ENCODE measurements at regions not wholly inside any gene's neighbourhood (a gene's known extent, or its start where the extent isn't known, plus 50 kb on each side); places are given as distances from the start of the nearest gene placed in this dataset.

- peak overlapping the region; percentile 44 for H3K27ac ChIP-seq (ENCODE audit: low read depth, low read length)
- H3K4me3 ChIP-seq (ENCODE audit: low read depth, low read length), result peak overlapping the region; percentile 74
- no peaks in the 10 kb centered on the region for H3K36me3 ChIP-seq (ENCODE audit: insufficient read depth, low read length)
- peak overlapping the region; percentile 92 for H2AFZ ChIP-seq (ENCODE audit: low read length, unreplicated experiment)
- H3K4me1 ChIP-seq (ENCODE audit: control insufficient read depth, insufficient read depth, low read length, unreplicated experiment), result peaks cover 8% of the 10 kb centered on the region
- H3K27me3 ChIP-seq (ENCODE audit: insufficient read depth, low read length), result no peaks in the 10 kb centered on the region
- no peaks in the 10 kb centered on the region for H3K79me2 ChIP-seq (ENCODE audit: control insufficient read depth, insufficient read depth, low read length, unreplicated experiment)
Observed at GRCh38 chr4:177229331-177229730, 80.3 kb upstream of the NEIL3 start.

GRCh38 chr4:177232473-177232872 lies 77.2 kb upstream of the NEIL3 start:
- peaks cover 14% of the 10 kb centered on the region for H3K4me1 ChIP-seq (ENCODE audit: control insufficient read depth, insufficient read depth, low read length, unreplicated experiment)
- H3K4me3 ChIP-seq (ENCODE audit: low read depth, low read length), result no peak overlapping the region
- H3K79me2 ChIP-seq (ENCODE audit: control insufficient read depth, insufficient read depth, low read length, unreplicated experiment), result no peaks in the 10 kb centered on the region
- no peak overlapping the region for H2AFZ ChIP-seq (ENCODE audit: low read length, unreplicated experiment)
- no peaks in the 10 kb centered on the region for H3K36me3 ChIP-seq (ENCODE audit: insufficient read depth, low read length)
- H3K27ac ChIP-seq (ENCODE audit: low read depth, low read length), result no peak overlapping the region
- no peaks in the 10 kb centered on the region for H3K27me3 ChIP-seq (ENCODE audit: insufficient read depth, low read length)

DNA sequence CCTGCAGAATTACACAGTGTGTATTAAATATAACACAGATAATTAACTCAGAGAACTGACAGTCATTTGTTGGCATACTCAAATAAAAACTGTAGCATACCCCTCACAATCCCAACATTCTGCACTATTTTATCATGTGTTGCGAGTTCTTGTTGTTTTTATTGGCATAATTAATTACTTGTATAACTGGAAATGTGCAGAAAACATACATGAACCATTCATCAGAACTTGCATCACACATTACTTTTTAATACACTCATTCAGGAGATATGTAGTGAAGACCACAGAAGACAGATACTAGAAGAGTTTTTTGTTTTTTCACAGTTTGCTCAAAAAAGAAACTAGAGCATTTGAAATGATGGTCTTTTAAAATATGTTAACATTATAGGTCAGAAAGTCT lies 74.6 kb upstream of the NEIL3 start:
- no peaks in the 10 kb centered on the region for H3K27me3 ChIP-seq (ENCODE audit: insufficient read depth, low read length)
- no peaks in the 10 kb centered on the region for H3K36me3 ChIP-seq (ENCODE audit: insufficient read depth, low read length)
- H3K27ac ChIP-seq (ENCODE audit: low read depth, low read length), result no peak overlapping the region
- H2AFZ ChIP-seq (ENCODE audit: low read length, unreplicated experiment), result no peak overlapping the region
- H3K79me2 ChIP-seq (ENCODE audit: control insufficient read depth, insufficient read depth, low read length, unreplicated experiment), result no peaks in the 10 kb centered on the region
- no peak overlapping the region for H3K4me3 ChIP-seq (ENCODE audit: low read depth, low read length)
- peaks cover 6% of the 10 kb centered on the region for H3K4me1 ChIP-seq (ENCODE audit: control insufficient read depth, insufficient read depth, low read length, unreplicated experiment)

DNA sequence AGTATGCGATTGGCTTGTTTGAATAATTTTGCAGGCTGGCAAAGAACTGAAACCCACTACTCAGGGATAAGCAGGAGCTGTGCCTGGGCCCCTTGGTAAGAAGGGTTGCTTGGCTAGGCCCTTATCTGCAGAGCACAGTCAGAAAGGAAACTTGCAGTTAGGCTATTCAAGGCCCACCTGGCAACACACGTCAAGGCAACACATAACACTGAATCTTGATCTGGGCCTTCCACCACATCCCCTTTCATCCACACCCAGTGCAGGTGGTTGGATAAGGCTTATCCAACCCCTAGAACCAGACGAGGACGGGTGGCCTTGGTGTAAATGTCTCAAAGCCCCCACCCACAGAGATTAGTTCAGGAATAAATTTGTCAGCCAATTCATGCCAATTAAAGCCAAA lies 72.8 kb upstream of the NEIL3 start:
- H3K4me1 ChIP-seq (ENCODE audit: control insufficient read depth, insufficient read depth, low read length, unreplicated experiment), result peaks cover 6% of the 10 kb centered on the region
- H3K79me2 ChIP-seq (ENCODE audit: control insufficient read depth, insufficient read depth, low read length, unreplicated experiment), result no peaks in the 10 kb centered on the region
- no peak overlapping the region for H3K27ac ChIP-seq (ENCODE audit: low read depth, low read length)
- H2AFZ ChIP-seq (ENCODE audit: low read length, unreplicated experiment), result no peak overlapping the region
- no peaks in the 10 kb centered on the region for H3K36me3 ChIP-seq (ENCODE audit: insufficient read depth, low read length)
- no peak overlapping the region for H3K4me3 ChIP-seq (ENCODE audit: low read depth, low read length)
- H3K27me3 ChIP-seq (ENCODE audit: insufficient read depth, low read length), result no peaks in the 10 kb centered on the region

- Histone ChIP-seq H3K4me3 (ENCODE audit: low read depth, low read length) (no peak overlapping the region), H2AFZ (ENCODE audit: low read length, unreplicated experiment) (no peak overlapping the region), H3K36me3 (ENCODE audit: insufficient read depth, low read length) (no peaks in the 10 kb centered on the region), H3K27ac (ENCODE audit: low read depth, low read length) (no peak overlapping the region), H3K4me1 (ENCODE audit: control insufficient read depth, insufficient read depth, low read length, unreplicated experiment) (peaks cover 6% of the 10 kb centered on the region), H3K27me3 (ENCODE audit: insufficient read depth, low read length) (no peaks in the 10 kb centered on the region), H3K79me2 (ENCODE audit: control insufficient read depth, insufficient read depth, low read length, unreplicated experiment) (no peaks in the 10 kb centered on the region)
Observed at GRCh38 chr4:177237291-177237690, 72.4 kb upstream of the NEIL3 start.

- Histone ChIP-seq H2AFZ (ENCODE audit: low read length, unreplicated experiment) (peak overlapping the region; percentile 15), H3K36me3 (ENCODE audit: insufficient read depth, low read length) (no peaks in the 10 kb centered on the region), H3K4me3 (ENCODE audit: low read depth, low read length) (no peak overlapping the region), H3K4me1 (ENCODE audit: control insufficient read depth, insufficient read depth, low read length, unreplicated experiment) (peaks cover 6% of the 10 kb centered on the region), H3K27ac (ENCODE audit: low read depth, low read length) (no peak overlapping the region), H3K27me3 (ENCODE audit: insufficient read depth, low read length) (no peaks in the 10 kb centered on the region), H3K79me2 (ENCODE audit: control insufficient read depth, insufficient read depth, low read length, unreplicated experiment) (no peaks in the 10 kb centered on the region)
Observed at GRCh38 chr4:177239477-177239876, 70.2 kb upstream of the NEIL3 start.

- Histone ChIP-seq H3K4me1 (ENCODE audit: control insufficient read depth, insufficient read depth, low read length, unreplicated experiment) (peaks cover 5% of the 10 kb centered on the region), H3K27me3 (ENCODE audit: insufficient read depth, low read length) (no peaks in the 10 kb centered on the region), H3K36me3 (ENCODE audit: insufficient read depth, low read length) (no peaks in the 10 kb centered on the region), H3K27ac (ENCODE audit: low read depth, low read length) (no peak overlapping the region), H2AFZ (ENCODE audit: low read length, unreplicated experiment) (peak overlapping the region; percentile 15), H3K4me3 (ENCODE audit: low read depth, low read length) (no peak overlapping the region), H3K79me2 (ENCODE audit: control insufficient read depth, insufficient read depth, low read length, unreplicated experiment) (no peaks in the 10 kb centered on the region)
Observed at GRCh38 chr4:177239878-177240277, 69.8 kb upstream of the NEIL3 start.

- H3K4me1 ChIP-seq (ENCODE audit: control insufficient read depth, insufficient read depth, low read length, unreplicated experiment), result peaks cover 15% of the 10 kb centered on the region
- no peaks in the 10 kb centered on the region for H3K27me3 ChIP-seq (ENCODE audit: insufficient read depth, low read length)
- no peak overlapping the region for H2AFZ ChIP-seq (ENCODE audit: low read length, unreplicated experiment)
Observed at GRCh38 chr4:177242651-177243286, 66.9 kb upstream of the NEIL3 start.

GRCh38 chr4:177246641-177247584 lies 62.8 kb upstream of the NEIL3 start:
- peak overlapping the region; percentile 16 for H2AFZ ChIP-seq (ENCODE audit: low read length, unreplicated experiment)
- H3K79me2 ChIP-seq (ENCODE audit: control insufficient read depth, insufficient read depth, low read length, unreplicated experiment), result no peaks in the 10 kb centered on the region
- no peak overlapping the region for H3K4me3 ChIP-seq (ENCODE audit: low read depth, low read length)
- no peaks in the 10 kb centered on the region for H3K36me3 ChIP-seq (ENCODE audit: insufficient read depth, low read length)
- peaks cover 15% of the 10 kb centered on the region for H3K4me1 ChIP-seq (ENCODE audit: control insufficient read depth, insufficient read depth, low read length, unreplicated experiment)
- H3K27ac ChIP-seq (ENCODE audit: low read depth, low read length), result no peak overlapping the region
- no peaks in the 10 kb centered on the region for H3K27me3 ChIP-seq (ENCODE audit: insufficient read depth, low read length)

More at GRCh38 chr4:177242651-177243286, 66.9 kb upstream of the NEIL3 start:
- Histone ChIP-seq H3K36me3 (ENCODE audit: insufficient read depth, low read length) (no peaks in the 10 kb centered on the region), H3K79me2 (ENCODE audit: control insufficient read depth, insufficient read depth, low read length, unreplicated experiment) (no peaks in the 10 kb centered on the region), H3K27ac (ENCODE audit: low read depth, low read length) (no peak overlapping the region), H3K4me3 (ENCODE audit: low read depth, low read length) (no peak overlapping the region)

- Histone ChIP-seq H3K79me2 (ENCODE audit: control insufficient read depth, insufficient read depth, low read length, unreplicated experiment) (no peaks in the 10 kb centered on the region), H3K4me1 (ENCODE audit: control insufficient read depth, insufficient read depth, low read length, unreplicated experiment) (peaks cover 15% of the 10 kb centered on the region), H3K36me3 (ENCODE audit: insufficient read depth, low read length) (no peaks in the 10 kb centered on the region), H3K27ac (ENCODE audit: low read depth, low read length) (no peak overlapping the region), H2AFZ (ENCODE audit: low read length, unreplicated experiment) (no peak overlapping the region), H3K4me3 (ENCODE audit: low read depth, low read length) (no peak overlapping the region), H3K27me3 (ENCODE audit: insufficient read depth, low read length) (no peaks in the 10 kb centered on the region)
Observed at GRCh38 chr4:177250056-177250696, 59.5 kb upstream of the NEIL3 start.

Data from ACC112 (cell line).